ENCODE measurements at regions not wholly inside any gene's neighbourhood (a gene's known extent, or its start where the extent isn't known, plus 50 kb on each side); places are given as distances from the start of the nearest gene placed in this dataset.
A peak's percentile ranks its signal among the peaks of the same experiment; 100 is the strongest.

DNA sequence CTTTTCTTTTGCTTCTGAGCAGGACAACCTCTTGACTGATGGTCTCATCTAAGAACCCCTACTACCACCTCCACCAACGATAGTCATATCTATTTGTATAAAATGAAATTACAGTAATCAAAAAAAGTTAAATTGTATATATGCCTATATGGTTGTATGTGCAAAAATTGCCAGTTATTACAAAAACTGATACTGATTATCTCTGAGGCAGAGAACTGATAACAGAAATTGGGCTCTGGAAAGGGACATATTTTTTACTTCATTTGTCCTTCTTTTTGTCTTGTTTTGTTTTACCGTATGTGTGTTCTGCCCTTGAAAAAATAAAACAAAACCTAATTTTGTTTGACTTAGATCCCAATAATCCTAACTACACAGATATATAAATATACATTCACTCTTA is 574.4 kb upstream of the NOX3 start:
- ATAC-seq (ENCODE audit: insufficient read depth, low FRiP score), result no peak
- WGBS, 2 donors, result 89 to 96% methylated on average over 2 of the region's 2 CpGs

DNA sequence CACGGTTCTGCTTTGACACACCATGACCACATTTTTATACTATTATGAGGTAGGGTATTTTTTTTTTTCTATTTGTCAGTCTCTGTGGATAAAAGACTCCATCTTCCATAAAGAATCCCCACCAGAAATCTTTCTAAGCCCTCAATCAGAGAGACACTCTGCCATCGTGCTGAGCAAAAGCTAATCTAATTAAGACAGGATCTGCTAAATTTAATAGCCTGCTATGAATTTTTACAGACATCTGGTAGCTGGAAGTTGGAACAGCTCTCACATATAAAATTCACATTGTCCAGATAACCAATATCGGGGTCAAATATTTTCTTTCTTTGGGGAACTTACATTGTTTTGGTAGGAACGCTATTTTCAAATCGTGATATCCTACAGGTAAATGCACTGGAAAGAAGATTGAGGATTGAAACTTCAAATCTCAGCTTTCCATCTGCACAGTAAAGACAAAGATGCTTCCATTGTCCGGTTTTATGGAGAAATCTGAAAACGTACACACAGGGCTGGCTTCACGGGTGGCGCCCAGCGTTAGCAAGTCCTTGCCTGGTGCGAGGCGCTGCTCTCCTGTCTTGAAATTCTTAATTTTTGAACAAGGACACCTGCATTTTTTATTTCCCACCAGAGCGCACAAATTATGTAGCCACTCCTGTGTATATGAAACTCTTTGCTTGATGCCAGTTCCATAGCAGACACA is 573.8 kb upstream of the NOX3 start:
- Histone ChIP-seq H3K9me3 (ENCODE audit: control insufficient read depth in 4 of 4, insufficient read depth in 3 of 4, low read length in 3 of 4) (peaks cover 0 to 6% (median 1%) of the 10 kb centered on the region in 4 donors), H3K27ac (ENCODE audit: low read depth in 1 of 2, low read length in 1 of 2) (no peak overlapping the region), H3K36me3 (ENCODE audit: control insufficient read depth in 4 of 4, insufficient read depth in 4 of 4, low read length in 4 of 4) (no peaks in the 10 kb centered on the region), H3K27me3 (ENCODE audit: control insufficient read depth in 3 of 3, insufficient read depth in 3 of 3, low read length in 2 of 3) (no peaks in the 10 kb centered on the region), H3K4me3 (no peak overlapping the region), H3K4me1 (ENCODE audit: control insufficient read depth in 5 of 5, insufficient read depth in 5 of 5, low read length in 5 of 5) (peaks cover 0 to 3% (median 0%) of the 10 kb centered on the region in 5 donors), H3K9ac (ENCODE audit: insufficient read depth in 1 of 2, low read length in 2 of 2) (no peak overlapping the region)
- ATAC-seq (ENCODE audit: insufficient read depth, low FRiP score), result no peak
- WGBS, 2 donors, result 88 to 90% methylated on average over 13 of the region's 13 CpGs
- no peak for TF ChIP-seq CTCF (IDR thresholded peaks at IDR 0.05; ENCODE audit: control extremely low read depth, extremely low read depth)
- no peak for DNase-seq

More for the DNA sequence above, 574.4 kb upstream of the NOX3 start:
- DNase-seq, result no peak
- no peaks in the 10 kb centered on the region for H3K27me3 ChIP-seq (ENCODE audit: control insufficient read depth in 3 of 3, insufficient read depth in 3 of 3, low read length in 2 of 3)
- TF ChIP-seq CTCF (IDR thresholded peaks at IDR 0.05; ENCODE audit: control extremely low read depth, extremely low read depth), result no peak
- no peak overlapping the region for H3K4me3 ChIP-seq
- no peak overlapping the region for H3K9ac ChIP-seq (ENCODE audit: insufficient read depth in 1 of 2, low read length in 2 of 2)
- no peak overlapping the region for H3K27ac ChIP-seq (ENCODE audit: low read depth in 1 of 2, low read length in 1 of 2)
- H3K4me1 ChIP-seq (ENCODE audit: control insufficient read depth in 5 of 5, insufficient read depth in 5 of 5, low read length in 5 of 5), result peaks cover 0 to 3% (median 0%) of the 10 kb centered on the region in 5 donors
- H3K36me3 ChIP-seq (ENCODE audit: control insufficient read depth in 4 of 4, insufficient read depth in 4 of 4, low read length in 4 of 4), result no peaks in the 10 kb centered on the region
- H3K9me3 ChIP-seq (ENCODE audit: control insufficient read depth in 4 of 4, insufficient read depth in 3 of 4, low read length in 3 of 4), result peaks cover 0 to 6% (median 1%) of the 10 kb centered on the region in 4 donors

DNA sequence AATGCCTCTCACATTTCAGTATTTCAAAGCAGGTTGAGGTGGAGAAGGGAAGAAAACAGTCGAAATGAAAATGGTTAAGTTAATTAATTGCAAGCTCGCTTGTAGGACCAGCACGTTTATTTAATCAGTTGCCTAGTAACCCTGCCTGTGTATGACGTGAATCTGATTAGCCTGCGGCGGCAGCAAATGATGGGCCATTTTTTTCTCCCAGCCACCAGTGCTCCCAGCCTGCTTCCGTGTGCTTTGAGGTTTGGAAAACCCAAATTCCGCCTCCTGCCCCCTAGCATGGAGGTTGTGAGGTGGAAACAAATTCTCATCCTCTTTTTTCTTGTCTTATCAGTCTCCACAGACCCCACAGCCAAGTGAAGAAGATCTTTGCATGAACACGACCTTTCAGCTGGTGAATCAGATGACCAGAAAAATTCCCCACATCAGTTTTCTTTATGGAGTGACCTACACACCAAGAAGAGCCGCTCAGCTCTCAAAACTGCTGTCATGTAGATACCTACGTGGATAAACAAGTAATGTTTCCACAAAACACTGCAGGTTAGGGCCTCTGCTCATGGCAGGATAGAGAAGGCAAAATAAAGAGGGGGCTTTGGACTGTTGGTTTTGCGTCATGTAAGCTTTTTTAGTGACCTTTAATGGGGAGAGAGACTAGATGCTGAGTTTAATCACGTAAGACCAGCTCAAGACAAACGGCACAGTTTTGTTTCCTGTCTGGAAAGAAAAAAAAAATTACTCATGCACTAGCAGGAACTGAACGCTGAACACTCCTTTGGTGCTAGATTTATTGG is 572.9 kb upstream of the NOX3 start:
- TF ChIP-seq CTCF (IDR thresholded peaks at IDR 0.05; ENCODE audit: control extremely low read depth, extremely low read depth), result no peak
- Histone ChIP-seq H3K4me1 (ENCODE audit: control insufficient read depth in 5 of 5, insufficient read depth in 5 of 5, low read length in 5 of 5) (peaks cover 0 to 3% (median 0%) of the 10 kb centered on the region in 5 donors), H3K4me3 (no peak overlapping the region), H3K9ac (ENCODE audit: insufficient read depth in 1 of 2, low read length in 2 of 2) (no peak overlapping the region), H3K9me3 (ENCODE audit: control insufficient read depth in 4 of 4, insufficient read depth in 3 of 4, low read length in 3 of 4) (peaks cover 0 to 6% (median 2%) of the 10 kb centered on the region in 4 donors), H3K27ac (ENCODE audit: low read depth in 1 of 2, low read length in 1 of 2) (no peak overlapping the region), H3K36me3 (ENCODE audit: control insufficient read depth in 4 of 4, insufficient read depth in 4 of 4, low read length in 4 of 4) (no peaks in the 10 kb centered on the region), H3K27me3 (ENCODE audit: control insufficient read depth in 3 of 3, insufficient read depth in 3 of 3, low read length in 2 of 3) (no peaks in the 10 kb centered on the region)
- DNase-seq, result peak; percentile 32 to 53 (median 45)
- ATAC-seq (ENCODE audit: insufficient read depth, low FRiP score), result no peak
- WGBS, 2 donors, result 45 to 50% methylated on average over 15 of the region's 15 CpGs
